Gastroesophageal sphincter (tissue), 4 donors: ENCODE measurements at regions not wholly inside any gene's neighbourhood (a gene's known extent, or its start where the extent isn't known, plus 50 kb on each side); places are given as distances from the start of the nearest gene placed in this dataset.

Experiments
- ATAC-seq: fragments of 150-250 bp; one replicate; pipeline ENCODE4 v1.9.1; 2016; ENCODE audit warnings: mild to moderate bottlenecking, moderate library complexity
- H3K27ac ChIP-seq, 4 donors: fragments of 200-600 bp; sonication (generic) in 3 of 4; 1 replicate in 3 of 4; 2 replicates in 1 of 4; pipeline ENCODE4 v1.5.1; 2016 to 2019
- H3K27me3 ChIP-seq: fragments of 200-600 bp; sonication (generic); one replicate; pipeline ENCODE4 v1.5.1; 2019
- H3K36me3 ChIP-seq, 2 donors: fragments of 200-600 bp; sonication (generic); one replicate each; pipeline ENCODE4 v1.5.1; 2019; ENCODE audit warnings: control low read depth in 1 of 2
- H3K4me1 ChIP-seq, 3 donors: fragments of 200-600 bp; sonication (generic); 1 replicate in 2 of 3; 2 replicates in 1 of 3; pipeline ENCODE4 v1.5.1; 2016 to 2019; ENCODE audit warnings: control low read depth in 2 of 3
- H3K4me3 ChIP-seq, 2 donors: fragments of 200-600 bp; sonication (generic); one replicate each; pipeline ENCODE4 v1.5.1; 2019; ENCODE audit warnings: mild to moderate bottlenecking in 1 of 2, moderate library complexity in 1 of 2
- H3K9me3 ChIP-seq, 3 donors: fragments of 200-600 bp; sonication (generic); one replicate each; pipeline ENCODE4 v1.5.1; 2017 to 2019; ENCODE audit warnings: control low read depth in 2 of 3
- EP300 ChIP-seq: sonication (generic); formaldehyde crosslinking; IDR thresholded peaks from one replicate; pipeline ENCODE4 v1.6.1; 2017; ENCODE audit warnings: antibody characterized with exemption, mild to moderate bottlenecking
- POLR2A ChIP-seq, 2 donors: fragments of 450-650 bp; IDR thresholded peaks; one replicate each; pipeline ENCODE4 v1.6.1; 2017; ENCODE audit warnings: antibody characterized with exemption in 2 of 2, mild to moderate bottlenecking in 2 of 2, moderate library complexity in 1 of 2
- POLR2AphosphoS5 ChIP-seq: sonication (generic); formaldehyde crosslinking; IDR thresholded peaks from one replicate; pipeline ENCODE4 v1.6.1; 2017; ENCODE audit warnings: antibody characterized with exemption
- WGBS, 2 donors: methylation state at CpG; one replicate each; pipeline ENCODE4 v1.1.5; 2018; ENCODE audit warnings: low coverage in 1 of 2; 5-methylcytosine and 5-hydroxymethylcytosine counted together
- TF ChIP-seq, protein P1 (sequence below), 4 experiments: fragments of 200-600 bp in 2 of 4; fragments of 450-650 bp in 2 of 4; sonication (generic) in 1 of 4; IDR thresholded peaks; one replicate each; pipeline ENCODE4 v1.5.1; 2017 to 2019; ENCODE audit warnings: antibody characterized with exemption in 4 of 4, mild to moderate bottlenecking in 2 of 4, moderate library complexity in 2 of 4

GRCh38 chr13:73278186-73278585, 219.4 kb downstream of the KLF5 start:
- TF ChIP-seq, protein P1, sequence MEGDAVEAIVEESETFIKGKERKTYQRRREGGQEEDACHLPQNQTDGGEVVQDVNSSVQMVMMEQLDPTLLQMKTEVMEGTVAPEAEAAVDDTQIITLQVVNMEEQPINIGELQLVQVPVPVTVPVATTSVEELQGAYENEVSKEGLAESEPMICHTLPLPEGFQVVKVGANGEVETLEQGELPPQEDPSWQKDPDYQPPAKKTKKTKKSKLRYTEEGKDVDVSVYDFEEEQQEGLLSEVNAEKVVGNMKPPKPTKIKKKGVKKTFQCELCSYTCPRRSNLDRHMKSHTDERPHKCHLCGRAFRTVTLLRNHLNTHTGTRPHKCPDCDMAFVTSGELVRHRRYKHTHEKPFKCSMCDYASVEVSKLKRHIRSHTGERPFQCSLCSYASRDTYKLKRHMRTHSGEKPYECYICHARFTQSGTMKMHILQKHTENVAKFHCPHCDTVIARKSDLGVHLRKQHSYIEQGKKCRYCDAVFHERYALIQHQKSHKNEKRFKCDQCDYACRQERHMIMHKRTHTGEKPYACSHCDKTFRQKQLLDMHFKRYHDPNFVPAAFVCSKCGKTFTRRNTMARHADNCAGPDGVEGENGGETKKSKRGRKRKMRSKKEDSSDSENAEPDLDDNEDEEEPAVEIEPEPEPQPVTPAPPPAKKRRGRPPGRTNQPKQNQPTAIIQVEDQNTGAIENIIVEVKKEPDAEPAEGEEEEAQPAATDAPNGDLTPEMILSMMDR (IDR thresholded peaks at IDR 0.05), result no peak
- TF ChIP-seq EP300, result no peak
- no peak for TF ChIP-seq POLR2A (IDR thresholded peaks at IDR 0.05)
- no peak for TF ChIP-seq POLR2AphosphoS5
- Histone ChIP-seq H3K4me3 (no peak overlapping the region), H3K4me1 (peaks cover 0 to 12% (median 0%) of the 10 kb centered on the region in 3 donors), H3K9me3 (no peaks in the 10 kb centered on the region), H3K36me3 (no peaks in the 10 kb centered on the region), H3K27me3 (no peaks in the 10 kb centered on the region), H3K27ac (no peak overlapping the region)
- no peak for ATAC-seq
- WGBS, 2 donors, result 67 to 94% methylated on average over 1 of the region's 1 CpG

GRCh38 chr13:73275163-73275562, 216.4 kb downstream of the KLF5 start:
- no peaks in the 10 kb centered on the region for H3K27me3 ChIP-seq
- no peak overlapping the region for H3K4me3 ChIP-seq
- H3K36me3 ChIP-seq, result no peaks in the 10 kb centered on the region
- peaks cover 0 to 12% (median 0%) of the 10 kb centered on the region in 3 donors for H3K4me1 ChIP-seq
- no peak overlapping the region for H3K27ac ChIP-seq
- WGBS, 2 donors, result 80% methylated on average over 3 of the region's 3 CpGs
- TF ChIP-seq POLR2A (IDR thresholded peaks at IDR 0.05) (no peak), POLR2AphosphoS5 (no peak), EP300 (no peak)
- TF ChIP-seq, protein P1 (IDR thresholded peaks at IDR 0.05), result no peak
- H3K9me3 ChIP-seq, result no peaks in the 10 kb centered on the region
- ATAC-seq, result no peak

DNA sequence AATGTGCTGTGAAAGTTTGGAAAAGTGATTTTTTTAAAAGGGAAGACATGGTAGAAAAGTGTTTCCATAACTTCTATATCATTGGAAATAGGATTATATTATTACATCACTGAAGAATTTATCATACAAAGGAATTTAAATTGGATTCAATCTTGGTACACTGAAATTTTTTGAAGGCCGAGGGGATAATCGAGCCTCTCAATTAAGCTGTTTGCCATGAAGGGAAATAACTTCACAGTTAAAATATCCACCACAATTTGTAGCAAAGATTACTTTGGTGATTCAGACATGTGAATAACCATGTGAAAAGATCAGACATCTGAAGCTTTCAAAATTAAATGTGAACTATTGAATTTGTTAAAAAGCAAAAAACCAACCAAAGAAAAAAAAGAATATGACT, 215.3 kb downstream of the KLF5 start:
- no peak for TF ChIP-seq POLR2A (IDR thresholded peaks at IDR 0.05)
- no peak for TF ChIP-seq EP300
- TF ChIP-seq POLR2AphosphoS5, result no peak
- TF ChIP-seq, protein P1 (IDR thresholded peaks at IDR 0.05), result no peak
- 53 to 63% methylated on average over 2 of the region's 2 CpGs for WGBS, 2 donors

DNA sequence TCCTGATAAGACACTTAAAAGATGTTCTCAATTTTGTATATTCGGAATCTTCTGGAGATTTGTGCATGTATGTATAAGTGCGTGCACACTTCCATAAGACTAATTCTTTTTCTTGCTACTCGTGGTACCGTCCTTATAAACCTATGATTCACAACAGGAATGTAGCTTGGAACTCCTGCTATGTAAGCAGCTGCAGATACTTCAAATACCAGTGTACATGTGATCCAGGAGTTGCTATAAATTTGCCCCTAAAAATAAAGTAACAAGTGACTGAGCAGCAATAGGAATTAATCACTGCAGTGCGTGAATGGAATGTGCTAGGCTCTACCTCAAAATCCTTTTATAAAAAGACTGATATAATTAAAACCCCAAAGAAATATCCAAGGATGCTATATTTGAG, 214.9 kb downstream of the KLF5 start:
- H3K27ac ChIP-seq, result peak overlapping the region in 2 of 4 donors; percentile 64 to 65
- H3K4me1 ChIP-seq, result peaks cover 0 to 12% (median 0%) of the 10 kb centered on the region in 3 donors
- no peaks in the 10 kb centered on the region for H3K27me3 ChIP-seq
- 40 to 43% methylated on average over 5 of the region's 5 CpGs for WGBS, 2 donors
- no peaks in the 10 kb centered on the region for H3K9me3 ChIP-seq
- peak; percentile 74 for ATAC-seq
- no peaks in the 10 kb centered on the region for H3K36me3 ChIP-seq
- TF ChIP-seq EP300 (no peak), POLR2AphosphoS5 (no peak), POLR2A (IDR thresholded peaks at IDR 0.05) (no peak)
- TF ChIP-seq, protein P1 (IDR thresholded peaks at IDR 0.05), result no peak
- H3K4me3 ChIP-seq, result no peak overlapping the region

More for the DNA sequence above, 215.3 kb downstream of the KLF5 start:
- no peak overlapping the region for H3K4me3 ChIP-seq
- peaks cover 0 to 12% (median 0%) of the 10 kb centered on the region in 3 donors for H3K4me1 ChIP-seq
- H3K9me3 ChIP-seq, result no peaks in the 10 kb centered on the region
- H3K27me3 ChIP-seq, result no peaks in the 10 kb centered on the region
- no peak for ATAC-seq
- H3K36me3 ChIP-seq, result no peaks in the 10 kb centered on the region
- peak overlapping the region in 2 of 4 donors; percentile 64 to 65 for H3K27ac ChIP-seq

DNA sequence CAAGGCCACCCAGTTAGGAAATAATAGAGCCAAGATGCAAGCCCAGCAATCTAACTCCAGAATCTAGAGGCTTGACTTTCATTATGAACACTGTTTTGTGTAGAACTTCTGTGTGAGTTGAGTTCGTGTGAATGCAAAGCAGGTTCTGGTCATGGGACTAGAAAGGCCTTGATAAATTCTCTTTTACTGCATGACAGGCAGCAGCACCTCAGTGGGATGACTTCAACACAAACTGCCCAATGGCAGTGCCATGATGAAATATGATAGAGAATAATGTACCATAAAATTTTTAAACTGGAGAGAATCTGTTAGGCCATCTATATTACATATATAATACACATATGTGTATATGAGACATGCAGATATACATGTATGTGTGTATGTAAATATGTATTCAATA, 214.5 kb downstream of the KLF5 start:
- Histone ChIP-seq H3K4me3 (no peak overlapping the region), H3K4me1 (peaks cover 0 to 12% (median 0%) of the 10 kb centered on the region in 3 donors), H3K27ac (peak overlapping the region in 1 of 4 donors; percentile 65), H3K9me3 (no peaks in the 10 kb centered on the region), H3K36me3 (no peaks in the 10 kb centered on the region), H3K27me3 (no peaks in the 10 kb centered on the region)
- ATAC-seq, result no peak
- WGBS, 2 donors, result 83 to 88% methylated on average over 1 of the region's 1 CpG
- TF ChIP-seq, protein P1 (IDR thresholded peaks at IDR 0.05), result no peak
- no peak for TF ChIP-seq POLR2A (IDR thresholded peaks at IDR 0.05)
